PFSK-1 (cell line): ENCODE measurements at regions not wholly inside any gene's neighbourhood (a gene's known extent, or its start where the extent isn't known, plus 50 kb on each side); places are given as distances from the start of the nearest gene placed in this dataset.

Experiments
- FOXP2 ChIP-seq: optimal IDR thresholded peaks from 2 replicates; pipeline ENCODE3; 2011; ENCODE audit warnings: borderline replicate concordance, control low read depth, inconsistent platforms; ENCODE audit not compliant: insufficient read depth; ENCODE audit errors: extremely low read length, extremely low read depth
- POLR2AphosphoS5 ChIP-seq: IDR thresholded peaks from 2 replicates; pipeline ENCODE4 v1.6.1; 2012; ENCODE audit warnings: low read depth, mild to moderate bottlenecking, control low read depth, low read length, moderate library complexity
- REST ChIP-seq, 2 experiments: IDR thresholded peaks; 2 replicates each; pipeline versions ENCODE4 v1.6.1 to v1.8.0; 2011 to 2012; ENCODE audit warnings: low read depth in 2 of 2, low read length in 2 of 2, control low read depth in 1 of 2, inconsistent platforms in 1 of 2, mild to moderate bottlenecking in 1 of 2, moderate library complexity in 1 of 2; ENCODE audit not compliant: insufficient read depth in 1 of 2
- SIN3A ChIP-seq: IDR thresholded peaks from 2 replicates; pipeline ENCODE4 v1.6.1; 2012; ENCODE audit warnings: mild to moderate bottlenecking, low read length, moderate library complexity, borderline replicate concordance; ENCODE audit not compliant: insufficient read depth
- TAF1 ChIP-seq: IDR thresholded peaks from 2 replicates; pipeline ENCODE4 v1.6.1; 2012; ENCODE audit warnings: low read length, control low read depth, borderline replicate concordance; ENCODE audit not compliant: insufficient read depth

GRCh38 chr2:215619989-215620388, 184.1 kb upstream of the FN1 start:
- TF ChIP-seq SIN3A: no peak
- no peak for TF ChIP-seq REST (IDR thresholded peaks at IDR 0.05; ENCODE audit: insufficient read depth in 1 of 2, low read depth in 2 of 2, low read length in 2 of 2)
- TF ChIP-seq POLR2AphosphoS5: no peak
- TF ChIP-seq TAF1: no peak
- peak; percentile 52 for TF ChIP-seq FOXP2
